Epithelial cell of proximal tubule (primary cell): ENCODE measurements at regions not wholly inside any gene's neighbourhood (a gene's known extent, or its start where the extent isn't known, plus 50 kb on each side); places are given as distances from the start of the nearest gene placed in this dataset.

Source experiments
- DNase-seq: peaks from one replicate; pipeline ENCODE4 v3.0.0-alpha.2; 2011; ENCODE audit warnings: low read depth
- H3K4me3 ChIP-seq: 2 replicates; pipeline ENCODE4 v1.5.1; 2011; ENCODE audit warnings: low read depth, mild to moderate bottlenecking, low read length
- TF ChIP-seq, protein P1 (sequence below): conservative IDR thresholded peaks from 2 replicates; pipeline ENCODE4 v1.5.1; 2012; ENCODE audit warnings: low read depth, mild to moderate bottlenecking, low read length

DNA sequence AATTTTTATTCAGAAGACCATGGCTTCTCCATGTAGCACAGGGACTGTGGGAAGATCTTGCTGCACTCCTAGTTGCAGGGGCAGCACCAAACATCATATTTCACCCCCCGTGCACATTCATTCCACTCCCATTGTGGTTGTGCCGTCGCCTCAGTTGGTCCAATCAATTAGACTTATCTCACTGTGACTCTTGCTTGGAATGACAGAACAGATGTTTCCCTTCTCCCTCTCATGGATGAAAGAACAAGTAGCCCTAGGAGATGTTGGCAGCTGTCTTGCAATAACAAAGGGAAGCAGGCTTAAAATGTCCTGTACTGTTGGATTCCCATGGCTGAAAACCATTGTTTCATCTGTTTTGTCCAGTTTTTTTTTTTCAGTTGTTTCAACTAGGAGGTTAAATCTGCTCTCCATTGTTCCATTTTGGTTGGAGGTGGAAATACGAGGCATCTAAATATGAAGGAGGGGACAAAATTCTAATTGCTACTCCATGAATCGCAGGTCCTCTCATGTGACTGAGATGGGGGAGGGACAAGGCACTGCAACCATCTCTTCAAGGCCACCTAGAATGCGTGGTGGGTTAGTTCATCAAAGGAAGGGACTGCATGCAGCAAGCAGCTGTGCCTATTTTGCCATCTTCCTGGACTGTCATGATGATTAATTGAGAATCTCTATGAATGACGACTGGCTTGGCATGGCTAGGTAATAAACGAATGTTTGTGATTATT, 214.4 kb downstream of the NSG2 start:
- H3K4me3 ChIP-seq, result no peak overlapping the region
- TF ChIP-seq, protein P1, sequence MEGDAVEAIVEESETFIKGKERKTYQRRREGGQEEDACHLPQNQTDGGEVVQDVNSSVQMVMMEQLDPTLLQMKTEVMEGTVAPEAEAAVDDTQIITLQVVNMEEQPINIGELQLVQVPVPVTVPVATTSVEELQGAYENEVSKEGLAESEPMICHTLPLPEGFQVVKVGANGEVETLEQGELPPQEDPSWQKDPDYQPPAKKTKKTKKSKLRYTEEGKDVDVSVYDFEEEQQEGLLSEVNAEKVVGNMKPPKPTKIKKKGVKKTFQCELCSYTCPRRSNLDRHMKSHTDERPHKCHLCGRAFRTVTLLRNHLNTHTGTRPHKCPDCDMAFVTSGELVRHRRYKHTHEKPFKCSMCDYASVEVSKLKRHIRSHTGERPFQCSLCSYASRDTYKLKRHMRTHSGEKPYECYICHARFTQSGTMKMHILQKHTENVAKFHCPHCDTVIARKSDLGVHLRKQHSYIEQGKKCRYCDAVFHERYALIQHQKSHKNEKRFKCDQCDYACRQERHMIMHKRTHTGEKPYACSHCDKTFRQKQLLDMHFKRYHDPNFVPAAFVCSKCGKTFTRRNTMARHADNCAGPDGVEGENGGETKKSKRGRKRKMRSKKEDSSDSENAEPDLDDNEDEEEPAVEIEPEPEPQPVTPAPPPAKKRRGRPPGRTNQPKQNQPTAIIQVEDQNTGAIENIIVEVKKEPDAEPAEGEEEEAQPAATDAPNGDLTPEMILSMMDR, result no peak
- no peak for DNase-seq

DNA sequence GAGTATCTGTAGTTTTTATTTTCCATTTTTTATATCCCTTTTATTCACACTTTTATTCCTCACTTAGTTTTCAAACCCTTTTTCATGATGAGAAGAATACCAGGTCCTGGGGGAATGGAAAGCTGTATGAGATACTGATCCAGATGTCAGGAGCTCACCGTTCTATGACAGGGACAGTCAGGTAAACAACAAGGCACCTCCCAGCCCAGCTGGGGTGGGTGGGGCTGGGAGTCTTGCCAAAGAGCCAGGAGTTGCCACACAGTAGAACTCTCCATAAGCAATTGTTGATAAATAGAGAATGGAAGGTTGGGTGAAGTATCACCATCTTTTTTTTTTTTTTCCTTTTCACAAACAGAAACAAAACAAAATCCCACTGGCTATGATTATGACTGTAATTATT, 225.8 kb downstream of the NSG2 start:
- no peak overlapping the region for H3K4me3 ChIP-seq
- TF ChIP-seq, protein P1, result no peak
- no peak for DNase-seq

DNA sequence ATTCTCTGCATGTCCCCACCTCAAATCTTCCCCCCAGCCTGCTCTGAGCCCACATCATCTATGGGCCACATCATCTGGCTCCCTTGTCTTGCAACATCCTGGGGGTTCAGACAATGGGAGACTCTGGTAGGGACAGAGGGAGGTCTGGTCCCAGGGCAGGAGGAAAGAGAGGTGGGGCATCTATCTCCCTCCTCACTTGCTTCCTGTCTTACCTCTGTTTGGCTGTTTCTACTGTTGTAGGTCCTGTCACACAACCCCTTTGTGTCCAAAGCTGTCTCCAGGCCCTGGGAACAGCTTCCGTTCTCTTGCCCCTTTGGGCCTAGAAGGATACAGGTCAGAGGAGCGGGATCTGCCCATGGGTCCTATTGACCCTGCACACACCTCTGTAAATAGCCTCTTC, 227.2 kb downstream of the NSG2 start:
- TF ChIP-seq, protein P1, result no peak
- DNase-seq, result no peak
- no peak overlapping the region for H3K4me3 ChIP-seq

DNA sequence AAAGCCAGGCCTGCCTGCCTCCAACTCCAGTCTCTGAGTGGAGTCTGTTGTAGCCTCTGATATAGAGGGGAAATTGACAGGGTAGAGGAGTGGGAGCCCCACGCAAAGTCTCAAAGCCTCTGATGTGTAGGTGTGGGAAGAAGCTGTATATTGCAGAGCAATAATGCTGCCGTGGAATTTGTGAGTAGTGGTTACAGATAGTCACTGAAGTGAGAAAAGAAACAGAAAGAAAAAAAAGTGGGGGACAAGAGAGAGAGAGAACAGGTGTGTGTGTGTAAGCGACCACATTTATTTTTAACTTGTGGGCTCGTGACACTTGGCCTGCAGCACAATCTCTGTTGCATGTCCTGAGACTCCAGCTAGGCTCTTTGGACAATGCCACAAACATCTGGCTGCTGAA, 227.8 kb downstream of the NSG2 start:
- no peak overlapping the region for H3K4me3 ChIP-seq

DNA sequence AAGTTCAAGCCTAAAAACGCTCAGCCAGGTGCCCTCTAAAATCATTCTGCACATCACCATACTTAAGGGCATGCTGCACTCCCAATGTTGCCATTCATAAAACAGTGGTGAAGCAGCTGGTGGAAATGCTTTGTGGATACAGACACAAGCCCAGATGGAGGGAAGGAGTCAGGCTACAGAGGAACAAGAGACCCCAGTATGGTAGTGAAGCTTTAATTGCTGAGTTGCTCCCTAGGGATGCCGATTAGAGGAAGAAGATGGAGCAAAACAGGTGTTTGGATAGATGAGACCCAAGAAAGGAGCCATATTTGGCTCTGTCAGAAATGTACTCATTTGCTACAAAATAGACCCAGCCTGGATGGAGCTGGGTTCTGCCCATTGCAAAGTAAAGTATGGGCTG, 230.5 kb downstream of the NSG2 start:
- TF ChIP-seq, protein P1, result no peak
- no peak overlapping the region for H3K4me3 ChIP-seq
- DNase-seq, result no peak

More for the DNA sequence above, 227.8 kb downstream of the NSG2 start:
- TF ChIP-seq, protein P1, result no peak
- no peak for DNase-seq

DNA sequence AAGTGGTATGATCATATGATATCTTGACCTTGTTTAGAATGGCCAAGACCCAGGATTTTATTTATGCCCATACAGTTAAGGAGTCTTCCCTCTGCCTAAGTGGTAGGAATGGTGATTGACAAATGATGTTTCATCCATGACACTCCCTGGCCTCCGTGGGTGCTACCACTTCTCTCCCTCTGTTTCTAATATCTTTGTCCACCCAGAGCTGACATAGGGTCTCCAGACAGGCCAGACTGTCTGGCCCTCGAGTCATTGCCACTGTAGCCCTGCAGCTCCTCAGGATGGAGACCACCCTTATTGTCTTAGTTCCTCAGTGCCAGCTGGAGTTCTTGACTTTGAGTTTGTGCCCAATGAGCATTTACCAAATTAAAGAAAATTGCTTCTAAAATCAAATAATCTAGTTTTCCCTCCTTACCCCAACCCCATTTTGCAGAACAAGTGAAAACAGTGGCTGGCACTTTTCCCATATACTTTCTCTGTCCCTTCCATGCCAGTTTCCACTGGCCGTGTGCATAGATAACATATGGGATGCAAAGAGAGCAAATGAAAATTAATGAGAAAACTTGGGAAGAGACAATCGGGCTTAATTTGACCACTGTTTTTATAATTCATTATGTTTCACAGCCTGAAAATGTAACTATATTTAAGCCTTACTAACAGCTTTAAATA, 235.7 kb downstream of the NSG2 start:
- DNase-seq, result no peak
- TF ChIP-seq, protein P1, result no peak
- no peak overlapping the region for H3K4me3 ChIP-seq

DNA sequence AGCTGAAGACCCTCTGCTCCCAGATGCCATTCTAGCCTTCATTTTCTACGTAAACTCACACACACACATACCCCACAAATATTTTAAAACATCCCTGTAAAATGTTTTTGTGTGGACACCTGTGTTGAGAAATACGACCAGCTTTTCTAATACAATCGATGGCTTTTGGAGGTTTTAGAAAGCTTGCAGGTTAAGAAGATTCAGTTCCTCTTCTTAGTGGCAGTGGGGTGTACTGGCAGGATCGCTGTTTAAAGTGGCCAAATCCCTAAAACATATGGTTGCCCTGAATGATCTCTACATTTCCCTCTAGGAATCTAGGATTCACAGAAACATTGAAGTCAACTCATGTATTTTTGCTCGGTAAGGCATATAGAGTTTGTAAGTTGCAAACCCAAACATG, 236.3 kb downstream of the NSG2 start:
- no peak for DNase-seq
- no peak overlapping the region for H3K4me3 ChIP-seq
- TF ChIP-seq, protein P1, result no peak
